HEK293 (cell line): ENCODE measurements at regions not wholly inside any gene's neighbourhood (a gene's known extent, or its start where the extent isn't known, plus 50 kb on each side); places are given as distances from the start of the nearest gene placed in this dataset.

Experiments
- CTCF ChIA-PET: fragments of 350-600 bp; formaldehyde crosslinking; extraction: SDS; loops from one replicate; lab custom pipeline; 2021; ENCODE audit warnings: antibody characterized with exemption; lab: Yijun Ruan, JAX
- POLR2A ChIA-PET: fragments of 300-600 bp; formaldehyde crosslinking; extraction: SDS; loops from one replicate; lab custom pipeline; 2020; ENCODE audit warnings: antibody characterized with exemption, inconsistent platforms; lab: Yijun Ruan, JAX
- H3K27ac ChIP-seq: fragments of 200-500 bp; sonication (Bioruptor generic); 2 replicates; pipeline ENCODE4 v1.5.1; 2014; ENCODE audit warnings: low read depth, low read length, control low read depth, inconsistent platforms; ENCODE audit errors: extremely low read depth
- H3K36me3 ChIP-seq, 2 experiments: fragments of 200-500 bp in 1 of 2; sonication (Bioruptor generic) in 1 of 2; 1 replicate in 1 of 2; 2 replicates in 1 of 2; pipeline ENCODE4 v1.5.1; 2014 to 2017; ENCODE audit warnings: inconsistent platforms in 2 of 2, low read length in 2 of 2; ENCODE audit not compliant: control insufficient read depth in 2 of 2, insufficient read depth in 1 of 2
- H3K4me1 ChIP-seq: fragments of 200-500 bp; sonication (Bioruptor generic); 2 replicates; pipeline ENCODE4 v1.5.1; 2014; ENCODE audit warnings: mild to moderate bottlenecking, low read length, inconsistent platforms; ENCODE audit not compliant: control insufficient read depth, insufficient read depth
- H3K4me3 ChIP-seq: 2 replicates; pipeline ENCODE4 v1.5.1; 2011; ENCODE audit warnings: low read depth, mild to moderate bottlenecking, control low read depth, low read length, moderate library complexity
- H3K9me3 ChIP-seq: fragments of 200-500 bp; sonication (Bioruptor generic); 2 replicates; pipeline ENCODE4 v1.5.1; 2014; ENCODE audit warnings: low read depth, low read length, inconsistent platforms; ENCODE audit not compliant: control insufficient read depth, insufficient read depth
- MZF1 ChIP-seq: fragments of 450-650 bp; formaldehyde crosslinking; IDR thresholded peaks from 2 replicates; pipeline ENCODE4 v1.5.1; 2017; ENCODE audit warnings: missing biosample characterization, missing genetic modification characterization, borderline replicate concordance
- ZBTB20 ChIP-seq: fragments of 450-650 bp; formaldehyde crosslinking; IDR thresholded peaks from 2 replicates; pipeline ENCODE4 v1.5.1; 2016; ENCODE audit warnings: missing biosample characterization, missing genetic modification characterization
- ZBTB44 ChIP-seq: fragments of 450-650 bp; IDR thresholded peaks from 2 replicates; pipeline ENCODE4 v1.5.1; 2018; ENCODE audit warnings: missing biosample characterization, mild to moderate bottlenecking, missing genetic modification characterization
- ZNF10 ChIP-seq: fragments of 450-650 bp; formaldehyde crosslinking; IDR thresholded peaks from 2 replicates; pipeline ENCODE4 v1.5.1; 2017; ENCODE audit warnings: missing biosample characterization, missing genetic modification characterization
- ZNF114 ChIP-seq: fragments of 450-650 bp; formaldehyde crosslinking; IDR thresholded peaks from 2 replicates; pipeline ENCODE4 v1.5.0; 2017; ENCODE audit warnings: missing biosample characterization, missing genetic modification characterization
- ZNF132 ChIP-seq: fragments of 450-650 bp; formaldehyde crosslinking; IDR thresholded peaks from 2 replicates; pipeline ENCODE4 v1.5.1; 2017; ENCODE audit warnings: missing biosample characterization, missing genetic modification characterization, borderline replicate concordance
- ZNF184 ChIP-seq: fragments of 450-650 bp; IDR thresholded peaks from 2 replicates; pipeline ENCODE4 v1.5.1; 2018; ENCODE audit warnings: missing biosample characterization, mild to moderate bottlenecking, missing genetic modification characterization
- ZNF223 ChIP-seq: fragments of 450-650 bp; formaldehyde crosslinking; IDR thresholded peaks from 2 replicates; pipeline ENCODE4 v1.5.1; 2016; ENCODE audit warnings: missing biosample characterization, missing genetic modification characterization
- ZNF23 ChIP-seq: fragments of 450-650 bp; formaldehyde crosslinking; IDR thresholded peaks from 2 replicates; pipeline ENCODE4 v1.5.1; 2016; ENCODE audit warnings: missing biosample characterization, missing genetic modification characterization, borderline replicate concordance
- ZNF248 ChIP-seq: fragments of 450-650 bp; formaldehyde crosslinking; IDR thresholded peaks from 2 replicates; pipeline ENCODE4 v1.5.1; 2017; ENCODE audit warnings: missing biosample characterization, missing genetic modification characterization
- ZNF266 ChIP-seq: fragments of 450-650 bp; formaldehyde crosslinking; IDR thresholded peaks from 2 replicates; pipeline ENCODE4 v1.5.1; 2016; ENCODE audit warnings: missing biosample characterization, missing genetic modification characterization, low read depth
- ZNF324 ChIP-seq: fragments of 450-650 bp; formaldehyde crosslinking; IDR thresholded peaks from 2 replicates; pipeline ENCODE4 v1.5.1; 2016; ENCODE audit warnings: missing biosample characterization, missing genetic modification characterization
- ZNF350 ChIP-seq: fragments of 450-650 bp; formaldehyde crosslinking; IDR thresholded peaks from 2 replicates; pipeline ENCODE4 v1.5.0; 2017; ENCODE audit warnings: missing biosample characterization, mild to moderate bottlenecking, missing genetic modification characterization
- ZNF510 ChIP-seq: fragments of 450-650 bp; formaldehyde crosslinking; IDR thresholded peaks from 2 replicates; pipeline ENCODE4 v1.5.1; 2018; ENCODE audit warnings: mild to moderate bottlenecking, missing genetic modification characterization, missing biosample characterization; ENCODE audit not compliant: insufficient replicate concordance
- ZNF692 ChIP-seq: fragments of 450-650 bp; formaldehyde crosslinking; IDR thresholded peaks from 2 replicates; pipeline ENCODE4 v1.5.1; 2016; ENCODE audit warnings: missing biosample characterization, missing genetic modification characterization
- ZNF768 ChIP-seq: fragments of 450-650 bp; formaldehyde crosslinking; IDR thresholded peaks from 2 replicates; pipeline ENCODE4 v1.5.1; 2018; ENCODE audit warnings: missing biosample characterization, mild to moderate bottlenecking, missing genetic modification characterization
- ZNF843 ChIP-seq: fragments of 450-650 bp; formaldehyde crosslinking; IDR thresholded peaks from 2 replicates; pipeline ENCODE4 v1.5.1; 2016; ENCODE audit warnings: missing biosample characterization, missing genetic modification characterization

GRCh38 chr6:113146878-113147277, 710.3 kb upstream of the MARCKS start (continued):
- TF ChIP-seq ZNF692 (tag by site-specific recombination), result no peak
- no peak for TF ChIP-seq ZNF184

GRCh38 chr6:113147544-113147943, 709.6 kb upstream of the MARCKS start:
- H3K4me1 ChIP-seq, result 0 out of 2 replicates have a peak, but pooled peaks cover 3% of the 10 kb centered on the region
- TF ChIP-seq ZNF350 (tag by site-specific recombination) (0 out of 2 replicates have a peak, but pooled peaks have one; percentile 21), ZNF132 (tag by site-specific recombination) (no peak), ZNF23 (tag by site-specific recombination) (no peak), ZNF843 (tag by site-specific recombination) (no peak), ZNF324 (tag by site-specific recombination) (no peak)
- H3K27ac ChIP-seq, result no peak overlapping the region
- ChIA-PET POLR2A (no interaction called here), CTCF (no interaction called here)
- H3K4me3 ChIP-seq, result no peak overlapping the region
- H3K9me3 ChIP-seq, result no peaks in the 10 kb centered on the region
- no peaks in the 10 kb centered on the region for H3K36me3 ChIP-seq

GRCh38 chr6:113148566-113148965, 708.6 kb upstream of the MARCKS start:
- 0 out of 2 replicates have a peak, but pooled peaks cover 3% of the 10 kb centered on the region for H3K4me1 ChIP-seq
- TF ChIP-seq ZBTB20 (no peak), ZNF114 (tag by site-specific recombination) (no peak), MZF1 (tag by site-specific recombination) (no peak), ZNF510 (tag by site-specific recombination) (no peak)
- TF ChIP-seq, all 188 proteins: peak for 0
- POLR2A ChIA-PET, result no interaction called here
- CTCF ChIA-PET, result interaction anchor here (0.6 kb wide), 1 partner anchor 94 kb away, joined by 4 read pairs; no protein-coding TSS in a partner anchor
- no peaks in the 10 kb centered on the region for H3K9me3 ChIP-seq
- no peaks in the 10 kb centered on the region for H3K36me3 ChIP-seq
- H3K4me3 ChIP-seq, result no peak overlapping the region
- no peak overlapping the region for H3K27ac ChIP-seq

- CTCF ChIA-PET, result interaction anchor here (0.8 to 0.9 kb wide), 2 partner anchors 9 to 506 kb away, joined by 3 to 5 read pairs; no protein-coding TSS in a partner anchor
- Histone ChIP-seq H3K36me3 (no peaks in the 10 kb centered on the region), H3K27ac (no peak overlapping the region), H3K4me1 (0 out of 2 replicates have a peak, but pooled peaks cover 3% of the 10 kb centered on the region), H3K4me3 (no peak overlapping the region), H3K9me3 (no peaks in the 10 kb centered on the region)
- TF ChIP-seq ZBTB44 (no peak), ZNF223 (no peak), ZNF266 (tag by site-specific recombination) (no peak), ZNF248 (no peak), ZNF10 (tag by site-specific recombination) (no peak), ZBTB20 (no peak), ZNF768 (tag by site-specific recombination) (no peak)
- POLR2A ChIA-PET, result no interaction called here
Observed at GRCh38 chr6:113149511-113149910, 707.6 kb upstream of the MARCKS start.
